Liver (tissue), 8 donors: ENCODE measurements at regions not wholly inside any gene's neighbourhood (a gene's known extent, or its start where the extent isn't known, plus 50 kb on each side); places are given as distances from the start of the nearest gene placed in this dataset.

Experiments used
- DNase-seq: peaks from one replicate; pipeline ENCODE4 v3.0.0-alpha.2; 2017; ENCODE audit warnings: low spot score
- H3K27ac ChIP-seq, 2 donors: one replicate each; pipeline ENCODE4 v1.7.0; 2013; ENCODE audit warnings: inconsistent platforms in 2 of 2, low read length in 2 of 2, control low read depth in 1 of 2, low read depth in 1 of 2, mild to moderate bottlenecking in 1 of 2
- H3K27me3 ChIP-seq, 4 donors: one replicate each; pipeline versions ENCODE4 v1.6.1 to v1.7.0; 2013; ENCODE audit warnings: low read length in 3 of 4, inconsistent platforms in 1 of 4, mild to moderate bottlenecking in 1 of 4, moderate library complexity in 1 of 4; ENCODE audit not compliant: control insufficient read depth in 4 of 4, insufficient read depth in 4 of 4
- H3K36me3 ChIP-seq, 4 donors: one replicate each; pipeline versions ENCODE4 v1.6.1 to v1.7.0; 2013; ENCODE audit warnings: low read length in 3 of 4, mild to moderate bottlenecking in 3 of 4, low read depth in 1 of 4, moderate library complexity in 1 of 4; ENCODE audit not compliant: control insufficient read depth in 4 of 4, insufficient read depth in 3 of 4
- H3K4me1 ChIP-seq, 4 donors: one replicate each; pipeline versions ENCODE4 v1.6.1 to v1.7.0; 2013; ENCODE audit warnings: low read length in 3 of 4, mild to moderate bottlenecking in 3 of 4, moderate library complexity in 1 of 4; ENCODE audit not compliant: control insufficient read depth in 4 of 4, insufficient read depth in 4 of 4
- H3K4me3 ChIP-seq, 3 donors: one replicate each; pipeline versions ENCODE4 v1.6.1 to v1.7.0; 2013; ENCODE audit warnings: low read length in 3 of 3, control low read depth in 1 of 3, low read depth in 1 of 3, mild to moderate bottlenecking in 1 of 3
- H3K9ac ChIP-seq, 2 donors: one replicate each; pipeline ENCODE4 v1.7.0; 2013; ENCODE audit warnings: low read length in 2 of 2, mild to moderate bottlenecking in 2 of 2, moderate library complexity in 2 of 2, control low read depth in 1 of 2, low read depth in 1 of 2
- H3K9me3 ChIP-seq, 4 donors: one replicate each; pipeline versions ENCODE4 v1.6.1 to v1.7.0; 2013; ENCODE audit warnings: low read length in 3 of 4; ENCODE audit not compliant: control insufficient read depth in 4 of 4
- ATF3 ChIP-seq: IDR thresholded peaks from 2 replicates; pipeline ENCODE4 v1.6.1; 2016; ENCODE audit warnings: antibody characterized with exemption
- CTCF ChIP-seq: fragments of 150-350 bp; IDR thresholded peaks from 2 replicates; pipeline ENCODE4 v1.5.1; 2017; ENCODE audit warnings: improper control_type of control experiment, low read depth, low read length; ENCODE audit not compliant: missing input control
- EGR1 ChIP-seq, 2 donors: IDR thresholded peaks; 2 replicates each; pipeline ENCODE4 v1.6.1; 2016 to 2018; ENCODE audit warnings: antibody characterized with exemption in 2 of 2, low read depth in 2 of 2
- FOXA1 ChIP-seq: IDR thresholded peaks from 2 replicates; pipeline ENCODE4 v1.6.1; 2016; ENCODE audit warnings: antibody characterized with exemption
- FOXA2 ChIP-seq: IDR thresholded peaks from 2 replicates; pipeline ENCODE4 v1.6.1; 2016; ENCODE audit warnings: antibody characterized with exemption
- GABPA ChIP-seq, 2 donors: IDR thresholded peaks in 1 of 2; conservative IDR thresholded peaks in 1 of 2; 2 replicates each; pipeline ENCODE4 v1.6.1; 2016; ENCODE audit warnings: antibody characterized with exemption in 2 of 2, mild to moderate bottlenecking in 1 of 2, moderate library complexity in 1 of 2
- HNF4A ChIP-seq, 2 donors: conservative IDR thresholded peaks; 2 replicates each; pipeline ENCODE4 v1.6.1; 2016; ENCODE audit warnings: antibody characterized with exemption in 2 of 2, mild to moderate bottlenecking in 2 of 2
- HNF4G ChIP-seq: IDR thresholded peaks from 2 replicates; pipeline ENCODE4 v1.6.1; 2016; ENCODE audit warnings: antibody characterized with exemption
- JUND ChIP-seq, 2 donors: IDR thresholded peaks; 2 replicates each; pipeline ENCODE4 v1.6.1; 2016; ENCODE audit warnings: antibody characterized with exemption in 2 of 2
- NR2F2 ChIP-seq: IDR thresholded peaks from 2 replicates; pipeline ENCODE4 v1.6.1; 2016; ENCODE audit warnings: antibody characterized with exemption
- RAD21 ChIP-seq, 2 donors: IDR thresholded peaks; 2 replicates each; pipeline ENCODE4 v1.6.1; 2016; ENCODE audit warnings: antibody characterized with exemption in 2 of 2, mild to moderate bottlenecking in 2 of 2
- REST ChIP-seq: IDR thresholded peaks from 2 replicates; pipeline ENCODE4 v1.6.1; 2016; ENCODE audit warnings: antibody characterized with exemption, mild to moderate bottlenecking
- RXRA ChIP-seq, 2 donors: IDR thresholded peaks; 2 replicates each; pipeline ENCODE4 v1.6.1; 2017 to 2018; ENCODE audit warnings: antibody characterized with exemption in 2 of 2, mild to moderate bottlenecking in 1 of 2
- SP1 ChIP-seq: IDR thresholded peaks from 2 replicates; pipeline ENCODE4 v1.6.1; 2018; ENCODE audit warnings: antibody characterized with exemption, mild to moderate bottlenecking
- TAF1 ChIP-seq: conservative IDR thresholded peaks from 2 replicates; pipeline ENCODE4 v1.6.1; 2016; ENCODE audit warnings: antibody characterized with exemption, mild to moderate bottlenecking
- YY1 ChIP-seq: IDR thresholded peaks from 2 replicates; pipeline ENCODE4 v1.6.1; 2016; ENCODE audit warnings: antibody characterized with exemption, mild to moderate bottlenecking
- WGBS: extraction: QIAGEN DNeasy Blood & Tissue Kit; methylation state at CpG from one replicate; pipeline ENCODE4 v1.1.7; 2013; 5-methylcytosine and 5-hydroxymethylcytosine counted together
- TF ChIP-seq, protein P1 (sequence below): IDR thresholded peaks from 2 replicates; pipeline ENCODE4 v1.6.1; 2016; ENCODE audit warnings: antibody characterized with exemption
- donor health status: healthy.
- donor health status: healthy.
- donor health status: healthy.
- donor health status: healthy.
- donor health status: healthy.

GRCh38 chr12:41835556-41835955, 309.1 kb downstream of the GXYLT1 start:
- H3K9ac ChIP-seq, result no peak overlapping the region
- TF ChIP-seq GABPA (IDR thresholded peaks at IDR 0.05 in 1 of 2, conservative IDR thresholded peaks at IDR 0.05 in 1 of 2) (no peak), CTCF (no peak), FOXA1 (no peak), JUND (IDR thresholded peaks at IDR 0.05) (no peak), YY1 (no peak), ATF3 (no peak), RXRA (IDR thresholded peaks at IDR 0.05) (no peak), HNF4G (no peak), REST (no peak), HNF4A (conservative IDR thresholded peaks at IDR 0.05) (no peak), FOXA2 (no peak), TAF1 (no peak), NR2F2 (no peak), RAD21 (IDR thresholded peaks at IDR 0.05) (no peak), EGR1 (IDR thresholded peaks at IDR 0.05; ENCODE audit: low read depth in 2 of 2) (no peak), SP1 (no peak)
- TF ChIP-seq, protein P1, sequence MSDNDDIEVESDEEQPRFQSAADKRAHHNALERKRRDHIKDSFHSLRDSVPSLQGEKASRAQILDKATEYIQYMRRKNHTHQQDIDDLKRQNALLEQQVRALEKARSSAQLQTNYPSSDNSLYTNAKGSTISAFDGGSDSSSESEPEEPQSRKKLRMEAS, result no peak
- no peaks in the 10 kb centered on the region for H3K4me1 ChIP-seq
- no peak overlapping the region for H3K4me3 ChIP-seq
- no peaks in the 10 kb centered on the region for H3K36me3 ChIP-seq
- H3K27me3 ChIP-seq, result peaks cover 0 to 2% (median 0%) of the 10 kb centered on the region in 4 donors
- no peak overlapping the region for H3K27ac ChIP-seq
- no peaks in the 10 kb centered on the region for H3K9me3 ChIP-seq
- no peak for DNase-seq

DNA sequence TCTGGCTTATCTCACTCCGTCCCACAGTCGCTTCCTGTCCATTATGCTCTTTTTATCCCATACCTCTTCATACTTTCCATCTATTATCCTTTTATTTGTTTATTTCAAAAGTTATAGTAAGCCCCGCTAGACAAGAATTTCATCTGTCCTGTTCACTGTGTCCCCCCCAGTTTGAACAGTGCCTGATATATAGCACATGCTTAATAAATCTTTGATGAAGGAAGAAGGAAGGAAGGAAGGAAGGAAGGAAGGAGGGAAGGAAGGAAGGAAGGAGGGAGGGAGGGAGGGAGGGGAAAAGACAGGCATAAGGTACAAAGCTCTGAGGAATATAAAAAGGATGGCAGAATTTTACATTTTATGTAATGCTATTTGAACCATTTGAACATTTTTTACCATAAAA, 324.7 kb downstream of the GXYLT1 start:
- TF ChIP-seq FOXA2 (no peak), YY1 (no peak), JUND (IDR thresholded peaks at IDR 0.05) (no peak), CTCF (no peak), RAD21 (IDR thresholded peaks at IDR 0.05) (no peak), TAF1 (no peak), SP1 (no peak), EGR1 (IDR thresholded peaks at IDR 0.05; ENCODE audit: low read depth in 2 of 2) (no peak), REST (no peak), FOXA1 (no peak), RXRA (IDR thresholded peaks at IDR 0.05) (no peak), NR2F2 (no peak), ATF3 (no peak), HNF4G (no peak), HNF4A (conservative IDR thresholded peaks at IDR 0.05) (no peak), GABPA (IDR thresholded peaks at IDR 0.05 in 1 of 2, conservative IDR thresholded peaks at IDR 0.05 in 1 of 2) (no peak)
- TF ChIP-seq, protein P1, result no peak
- Histone ChIP-seq H3K4me3 (no peak overlapping the region), H3K4me1 (no peaks in the 10 kb centered on the region), H3K36me3 (no peaks in the 10 kb centered on the region), H3K9ac (no peak overlapping the region), H3K27me3 (peaks cover 0 to 2% (median 0%) of the 10 kb centered on the region in 4 donors), H3K27ac (no peak overlapping the region), H3K9me3 (no peaks in the 10 kb centered on the region)
- 84% methylated on average over 3 of the region's 3 CpGs for WGBS
- DNase-seq, result no peak
